Transverse colon (tissue), 4 donors: ENCODE measurements at regions not wholly inside any gene's neighbourhood (a gene's known extent, or its start where the extent isn't known, plus 50 kb on each side); places are given as distances from the start of the nearest gene placed in this dataset.
"Not testable (repeated sequence)": the region's sequence is repeated elsewhere in the genome, so short reads cannot be mapped to it uniquely, and the experiment has no call there.

Source experiments
- DNase-seq: peaks from one replicate; pipeline ENCODE4 v3.0.0-alpha.2; 2019
- H3K27ac ChIP-seq, 4 donors: fragments of 200-600 bp; sonication (generic); 2 replicates each; pipeline ENCODE4 v1.5.1; 2016 to 2018; ENCODE audit warnings: inconsistent platforms in 4 of 4
- H3K27me3 ChIP-seq: fragments of 200-600 bp; sonication (generic); 2 replicates; pipeline ENCODE4 v1.5.1; 2017; ENCODE audit warnings: inconsistent platforms
- H3K36me3 ChIP-seq, 4 donors: fragments of 200-600 bp; sonication (generic); 2 replicates each; pipeline ENCODE4 v1.5.1; 2017 to 2019; ENCODE audit warnings: inconsistent platforms in 4 of 4
- H3K4me1 ChIP-seq, 4 donors: fragments of 200-600 bp; sonication (generic); 2 replicates each; pipeline ENCODE4 v1.5.1; 2017 to 2020; ENCODE audit warnings: inconsistent platforms in 4 of 4
- H3K4me3 ChIP-seq, 4 donors: fragments of 200-600 bp; sonication (generic); 1 replicate in 1 of 4; 2 replicates in 3 of 4; pipeline versions ENCODE4 v1.5.1 to v1.6.1; 2017 to 2019; ENCODE audit warnings: inconsistent platforms in 4 of 4
- H3K9me3 ChIP-seq, 2 donors: fragments of 200-600 bp; sonication (generic); 2 replicates each; pipeline ENCODE4 v1.5.1; 2017 to 2019; ENCODE audit warnings: inconsistent platforms in 2 of 2
- EP300 ChIP-seq: sonication (generic); formaldehyde crosslinking; IDR thresholded peaks from one replicate; pipeline ENCODE4 v1.6.1; 2017; ENCODE audit warnings: antibody characterized with exemption, low read depth
- POLR2A ChIP-seq: fragments of 450-650 bp; IDR thresholded peaks from one replicate; pipeline ENCODE4 v1.6.1; 2016; ENCODE audit warnings: antibody characterized with exemption, mild to moderate bottlenecking, moderate library complexity
- POLR2AphosphoS5 ChIP-seq, 3 donors: sonication (generic); formaldehyde crosslinking; IDR thresholded peaks; one replicate each; pipeline ENCODE4 v1.6.1; 2016; ENCODE audit warnings: antibody characterized with exemption in 3 of 3
- WGBS, 2 donors: methylation state at CpG; one replicate each; pipeline ENCODE4 v1.1.5; 2018; ENCODE audit warnings: low coverage in 1 of 2; 5-methylcytosine and 5-hydroxymethylcytosine counted together
- in situ Hi-C, 4 donors: fragments of 200-750 bp; cut with MboI; loops; one replicate each; pipeline versions ENCODE4 v1.15.0 to v1.15.1; 2017; ENCODE audit warnings: low sequenced_read_pairs in 3 of 4, low pct_ligation_motif_present in 1 of 4, low pct_unique_long_range_greater_than_20kb in 1 of 4
- intact Hi-C: fragments of 100-400 bp; cut with DNase I; formaldehyde crosslinking; loops from one replicate; pipeline ENCODE4 v1.15.1; 2023; ENCODE audit warnings: low total_unique reads
- TF ChIP-seq, protein P1 (sequence below), 5 experiments: fragments of 200-600 bp in 3 of 5; fragments of 450-650 bp in 2 of 5; sonication (generic) in 3 of 5; IDR thresholded peaks; 1 replicate in 2 of 5; 2 replicates in 3 of 5; pipeline ENCODE4 v1.5.1; 2016 to 2017; ENCODE audit warnings: antibody characterized with exemption in 5 of 5, inconsistent platforms in 3 of 5, mild to moderate bottlenecking in 2 of 5, moderate library complexity in 1 of 5

DNA sequence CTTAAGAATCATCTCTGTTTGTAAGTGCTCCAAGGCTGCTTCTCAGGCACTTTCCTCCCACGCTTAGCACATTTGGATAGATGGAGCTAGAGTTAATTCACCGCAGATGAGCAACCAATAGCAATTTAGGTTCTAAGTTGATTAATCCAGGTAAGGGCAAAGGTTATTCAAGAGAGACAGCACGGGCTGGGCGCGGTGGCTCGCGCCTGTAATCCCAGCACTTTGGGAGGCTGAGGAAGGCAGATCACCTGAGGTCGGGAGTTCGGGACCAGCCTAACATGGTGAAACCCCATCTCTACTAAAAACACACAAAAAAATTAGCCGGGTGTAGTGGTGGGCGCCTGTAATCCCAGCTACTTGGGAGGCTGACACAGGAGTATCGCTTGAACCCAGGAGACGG, 54.5 kb upstream of the UNC13C start:
- H3K4me1 ChIP-seq, H3K27ac ChIP-seq, H3K4me3 ChIP-seq, DNase-seq, in situ Hi-C loops, intact Hi-C loops, H3K27me3 ChIP-seq, H3K36me3 ChIP-seq, H3K9me3 ChIP-seq: not testable (repeated sequence)
- 95 to 100% methylated on average over 4 to 13 of the region's 13 CpGs for WGBS, 2 donors

DNA sequence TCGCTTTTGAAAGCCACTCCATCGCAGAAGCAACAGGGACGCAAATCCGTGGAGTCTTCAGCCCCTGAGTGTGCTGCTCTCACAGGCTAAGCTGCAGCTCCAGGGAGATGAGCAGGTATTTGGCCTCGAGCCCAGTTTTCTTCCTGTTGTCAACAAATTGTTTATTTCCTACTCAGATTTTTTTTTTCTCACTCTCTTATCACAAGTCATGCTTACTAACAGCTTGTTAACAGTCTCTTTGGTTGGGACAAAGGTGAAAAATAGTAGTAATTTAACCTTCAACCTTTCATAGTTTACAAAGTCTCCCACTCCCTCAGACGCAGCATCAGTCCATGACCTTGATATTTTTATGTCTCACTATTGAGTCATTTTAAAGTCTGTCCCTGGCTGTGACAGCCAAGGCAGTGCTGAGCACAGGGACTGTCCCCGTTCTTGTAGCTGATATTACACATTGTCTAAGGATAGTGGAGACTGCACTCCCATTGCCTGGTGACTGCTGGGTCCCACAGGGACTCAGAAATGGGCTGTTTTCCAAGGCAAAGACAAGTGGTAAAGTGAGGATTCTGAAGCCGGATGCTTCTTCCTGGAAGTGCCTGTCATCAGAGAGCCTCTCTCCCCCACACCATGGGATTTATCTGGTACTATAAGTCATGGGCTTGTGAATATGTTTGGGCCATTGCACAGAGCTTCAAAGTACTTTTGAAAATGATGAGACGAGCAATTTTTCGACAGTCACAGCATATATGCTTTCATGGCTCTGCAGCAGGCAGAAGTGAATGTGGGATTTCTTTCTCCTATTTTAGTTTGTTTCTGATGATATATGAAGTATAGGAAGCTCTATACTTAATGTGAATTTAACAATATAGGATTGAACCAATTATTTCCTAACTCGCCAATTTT, 59.8 kb upstream of the UNC13C start:
- no peak for DNase-seq
- 62 to 65% methylated on average over 9 to 11 of the region's 11 CpGs for WGBS, 2 donors
- H3K4me1 ChIP-seq: no peaks in the 10 kb centered on the region
- H3K36me3 ChIP-seq: no peaks in the 10 kb centered on the region
- TF ChIP-seq EP300 (no peak), POLR2AphosphoS5 (IDR thresholded peaks at IDR 0.05) (no peak)
- in situ Hi-C loops (no loop called here), intact Hi-C loops (no loop called here)
- H3K9me3 ChIP-seq: no peaks in the 10 kb centered on the region
- no peak overlapping the region for H3K27ac ChIP-seq
- no peak overlapping the region for H3K4me3 ChIP-seq
- H3K27me3 ChIP-seq: no peaks in the 10 kb centered on the region

DNA sequence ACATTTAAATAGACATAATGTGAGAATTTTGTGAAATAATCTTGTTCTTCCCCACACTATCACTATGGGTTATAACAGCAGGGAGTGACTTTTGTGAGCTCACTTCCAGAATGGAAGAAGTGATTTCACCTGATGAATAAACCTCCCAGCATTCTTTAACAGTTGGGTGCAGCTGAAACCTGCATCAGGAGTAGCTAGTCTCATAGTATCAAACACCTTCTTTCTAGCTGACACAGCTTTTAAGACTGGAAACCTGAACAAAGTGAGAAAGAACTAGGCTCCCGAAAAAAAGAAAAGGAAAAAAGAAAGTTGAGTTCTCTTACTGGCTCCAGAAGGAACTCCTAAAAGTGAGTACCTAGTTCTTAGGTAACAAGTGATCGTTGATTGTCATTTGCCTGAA, 61.1 kb upstream of the UNC13C start:
- Histone ChIP-seq H3K36me3 (no peaks in the 10 kb centered on the region), H3K4me3 (no peak overlapping the region), H3K9me3 (no peaks in the 10 kb centered on the region), H3K27me3 (no peaks in the 10 kb centered on the region), H3K27ac (no peak overlapping the region), H3K4me1 (no peaks in the 10 kb centered on the region)
- in situ Hi-C loops: no loop called here
- no peak for DNase-seq
- intact Hi-C loops: no loop called here
- TF ChIP-seq, protein P1, sequence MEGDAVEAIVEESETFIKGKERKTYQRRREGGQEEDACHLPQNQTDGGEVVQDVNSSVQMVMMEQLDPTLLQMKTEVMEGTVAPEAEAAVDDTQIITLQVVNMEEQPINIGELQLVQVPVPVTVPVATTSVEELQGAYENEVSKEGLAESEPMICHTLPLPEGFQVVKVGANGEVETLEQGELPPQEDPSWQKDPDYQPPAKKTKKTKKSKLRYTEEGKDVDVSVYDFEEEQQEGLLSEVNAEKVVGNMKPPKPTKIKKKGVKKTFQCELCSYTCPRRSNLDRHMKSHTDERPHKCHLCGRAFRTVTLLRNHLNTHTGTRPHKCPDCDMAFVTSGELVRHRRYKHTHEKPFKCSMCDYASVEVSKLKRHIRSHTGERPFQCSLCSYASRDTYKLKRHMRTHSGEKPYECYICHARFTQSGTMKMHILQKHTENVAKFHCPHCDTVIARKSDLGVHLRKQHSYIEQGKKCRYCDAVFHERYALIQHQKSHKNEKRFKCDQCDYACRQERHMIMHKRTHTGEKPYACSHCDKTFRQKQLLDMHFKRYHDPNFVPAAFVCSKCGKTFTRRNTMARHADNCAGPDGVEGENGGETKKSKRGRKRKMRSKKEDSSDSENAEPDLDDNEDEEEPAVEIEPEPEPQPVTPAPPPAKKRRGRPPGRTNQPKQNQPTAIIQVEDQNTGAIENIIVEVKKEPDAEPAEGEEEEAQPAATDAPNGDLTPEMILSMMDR (IDR thresholded peaks at IDR 0.05): no peak
- no peak for TF ChIP-seq POLR2AphosphoS5 (IDR thresholded peaks at IDR 0.05)
- TF ChIP-seq EP300: no peak
- TF ChIP-seq POLR2A: no peak
- WGBS, 2 donors: 72 to 100% methylated on average over 1 to 2 of the region's 2 CpGs

DNA sequence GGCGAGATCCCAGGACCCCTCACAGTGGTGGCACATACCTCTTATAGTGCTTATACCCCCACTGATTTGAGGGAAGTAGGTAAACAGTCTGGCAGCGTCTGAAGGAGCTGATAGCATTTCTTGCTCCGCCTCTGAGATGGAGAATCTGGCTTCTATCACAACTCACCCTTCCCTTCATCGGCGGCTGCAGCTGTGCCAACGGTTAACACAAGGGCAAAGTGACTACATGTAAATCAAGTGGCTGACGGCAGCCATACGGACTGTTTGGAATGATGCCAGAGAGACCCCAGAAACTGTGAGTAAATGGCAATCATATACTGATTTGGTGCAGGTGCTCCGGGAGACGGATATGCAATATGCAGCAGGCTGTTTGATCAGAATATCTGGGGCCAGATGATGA, 66.8 kb upstream of the UNC13C start:
- no peaks in the 10 kb centered on the region for H3K36me3 ChIP-seq
- 72% methylated on average over 10 of the region's 10 CpGs; no CpG with 5 or more reads in 1 of the 2 donors for WGBS, 2 donors
- H3K27me3 ChIP-seq: no peaks in the 10 kb centered on the region
- in situ Hi-C loops: no loop called here
- TF ChIP-seq, protein P1 (IDR thresholded peaks at IDR 0.05): no peak
- no peak for TF ChIP-seq POLR2AphosphoS5 (IDR thresholded peaks at IDR 0.05)
- no peak for TF ChIP-seq EP300
- no peak for TF ChIP-seq POLR2A
- H3K4me1 ChIP-seq: no peaks in the 10 kb centered on the region
- H3K4me3 ChIP-seq: no peak overlapping the region
- H3K27ac ChIP-seq: no peak overlapping the region
- intact Hi-C loops: no loop called here
- no peak for DNase-seq
- no peaks in the 10 kb centered on the region for H3K9me3 ChIP-seq

DNA sequence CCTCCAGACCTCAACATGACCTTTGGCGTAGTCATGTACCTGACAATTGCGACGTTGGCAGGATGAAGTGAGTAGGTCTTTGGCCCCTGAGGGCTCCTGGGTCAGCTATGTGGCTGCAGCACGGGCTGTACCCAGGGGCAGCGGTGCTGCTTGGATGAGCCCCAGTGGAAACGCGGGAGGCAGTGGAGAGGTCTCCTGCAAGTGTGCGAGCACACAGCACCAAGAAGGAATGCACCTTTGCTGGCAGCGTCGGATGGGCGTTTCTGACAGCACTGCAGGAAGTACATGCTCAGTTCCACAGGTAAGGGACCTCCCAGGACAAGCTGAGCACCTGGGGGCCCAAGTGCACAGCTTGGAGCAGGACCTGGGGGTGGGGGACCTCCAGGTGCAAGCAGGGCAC, 67.4 kb upstream of the UNC13C start:
- TF ChIP-seq POLR2AphosphoS5 (IDR thresholded peaks at IDR 0.05) (no peak), POLR2A (no peak), EP300 (no peak)
- TF ChIP-seq, protein P1 (IDR thresholded peaks at IDR 0.05): no peak
- Histone ChIP-seq H3K27me3 (no peaks in the 10 kb centered on the region), H3K4me1 (no peaks in the 10 kb centered on the region), H3K4me3 (no peak overlapping the region), H3K9me3 (no peaks in the 10 kb centered on the region), H3K36me3 (no peaks in the 10 kb centered on the region), H3K27ac (no peak overlapping the region)
- WGBS, 2 donors: 80% methylated on average over 9 of the region's 11 CpGs; no CpG with 5 or more reads in 1 of the 2 donors
- no peak for DNase-seq
- in situ Hi-C loops: no loop called here
- intact Hi-C loops: no loop called here
